HG03558 (cell line): ENCODE measurements at regions not wholly inside any gene's neighbourhood (a gene's known extent, or its start where the extent isn't known, plus 50 kb on each side); places are given as distances from the start of the nearest gene placed in this dataset.
"Not testable (repeated sequence)": the region's sequence is repeated elsewhere in the genome, so short reads cannot be mapped to it uniquely, and the experiment has no call there.

Experiments used
- ATAC-seq: cut with Tn5 transposase; IDR thresholded peaks from one replicate; pipeline ENCODE4 v1.9.1; 2021; ENCODE audit warnings: moderate number of reproducible peaks; ENCODE audit not compliant: unreplicated experiment; ENCODE audit errors: extremely low read depth

- no peak for ATAC-seq
Observed at GRCh38 chr3:137542049-137542448, 222.1 kb upstream of the SOX14 start.

- no peak for ATAC-seq
Observed at GRCh38 chr3:137554242-137554641, 209.9 kb upstream of the SOX14 start.

- no peak for ATAC-seq
Observed at GRCh38 chr3:137568880-137569279, 195.2 kb upstream of the SOX14 start.

GRCh38 chr3:137572931-137573330 lies 191.2 kb upstream of the SOX14 start:
- no peak for ATAC-seq

GRCh38 chr3:137582484-137582883 lies 181.6 kb upstream of the SOX14 start:
- no peak for ATAC-seq

- ATAC-seq = no peak
Observed at GRCh38 chr3:137583256-137583655, 180.9 kb upstream of the SOX14 start.

GRCh38 chr3:137588871-137589270 lies 175.2 kb upstream of the SOX14 start:
- ATAC-seq = no peak

- not testable (repeated sequence) for ATAC-seq
Observed at GRCh38 chr3:137595415-137595814, 168.7 kb upstream of the SOX14 start.

- no peak for ATAC-seq
Observed at GRCh38 chr3:137610723-137611122, 153.4 kb upstream of the SOX14 start.

- no peak for ATAC-seq
Observed at GRCh38 chr3:137612291-137612690, 151.8 kb upstream of the SOX14 start.

- no peak for ATAC-seq
Observed at GRCh38 chr3:137615659-137616418, 148.3 kb upstream of the SOX14 start.

GRCh38 chr3:137641879-137642704 lies 122.0 kb upstream of the SOX14 start:
- no peak for ATAC-seq

- ATAC-seq = no peak
Observed at GRCh38 chr3:137642831-137643230, 121.3 kb upstream of the SOX14 start.

GRCh38 chr3:137647179-137647578 lies 116.9 kb upstream of the SOX14 start:
- ATAC-seq = no peak

- ATAC-seq = no peak
Observed at GRCh38 chr3:137669519-137670060, 94.5 kb upstream of the SOX14 start.

- ATAC-seq = no peak
Observed at GRCh38 chr3:137687181-137687879, 76.8 kb upstream of the SOX14 start.

GRCh38 chr3:137692803-137693431 lies 71.2 kb upstream of the SOX14 start:
- ATAC-seq = no peak

- no peak for ATAC-seq
Observed at GRCh38 chr3:137693791-137694190, 70.3 kb upstream of the SOX14 start.

- ATAC-seq = no peak
Observed at GRCh38 chr3:137694836-137695235, 69.3 kb upstream of the SOX14 start.

- no peak for ATAC-seq
Observed at GRCh38 chr3:137695351-137695750, 68.8 kb upstream of the SOX14 start.
